Thyroid gland (tissue), 4 donors: ENCODE measurements at regions not wholly inside any gene's neighbourhood (a gene's known extent, or its start where the extent isn't known, plus 50 kb on each side); places are given as distances from the start of the nearest gene placed in this dataset.

ENCODE experiments used
- DNase-seq, 2 donors: peaks; one replicate each; pipeline ENCODE4 v3.0.0-alpha.2; 2019
- H3K27ac ChIP-seq, 3 donors: fragments of 200-600 bp; sonication (generic); 1 replicate in 2 of 3; 2 replicates in 1 of 3; pipeline ENCODE4 v1.5.1; 2016 to 2019; ENCODE audit warnings: mild to moderate bottlenecking in 1 of 3, moderate library complexity in 1 of 3
- H3K27me3 ChIP-seq: fragments of 200-600 bp; sonication (generic); one replicate; pipeline ENCODE4 v1.5.1; 2019
- H3K36me3 ChIP-seq, 2 donors: fragments of 200-600 bp; sonication (generic); one replicate each; pipeline ENCODE4 v1.5.1; 2016 to 2019
- H3K4me1 ChIP-seq, 2 donors: fragments of 200-600 bp; sonication (generic); one replicate each; pipeline ENCODE4 v1.5.1; 2017 to 2019
- H3K4me3 ChIP-seq, 3 donors: fragments of 200-600 bp; sonication (generic); replicated peaks in 1 of 3; 1 replicate in 2 of 3; 2 replicates in 1 of 3; pipeline ENCODE4 v1.5.1; 2016; ENCODE audit warnings: mild to moderate bottlenecking in 1 of 3
- H3K9me3 ChIP-seq: fragments of 200-600 bp; sonication (generic); one replicate; pipeline ENCODE4 v1.5.1; 2017
- CTCF ChIP-seq, 6 experiments: fragments of 200-600 bp in 3 of 6; fragments of 450-650 bp in 3 of 6; sonication (generic) in 3 of 6; IDR thresholded peaks; one replicate each; pipeline ENCODE4 v1.5.1; 2016 to 2019; ENCODE audit warnings: antibody characterized with exemption in 6 of 6, mild to moderate bottlenecking in 2 of 6, inconsistent platforms in 1 of 6, moderate library complexity in 1 of 6
- POLR2A ChIP-seq, 2 donors: fragments of 450-650 bp; IDR thresholded peaks; one replicate each; pipeline ENCODE4 v1.6.1; 2017; ENCODE audit warnings: antibody characterized with exemption in 2 of 2, mild to moderate bottlenecking in 2 of 2, moderate library complexity in 1 of 2
- WGBS, 2 donors: methylation state at CpG; one replicate each; pipeline ENCODE4 v1.1.5; 2017; 5-methylcytosine and 5-hydroxymethylcytosine counted together
- intact Hi-C: fragments of 100-400 bp; cut with DNase I; formaldehyde crosslinking; loops from one replicate; pipeline ENCODE4 v1.15.1; 2023

GRCh38 chr2:21924640-21925285, 801.0 kb downstream of the TDRD15 start:
- Histone ChIP-seq H3K27me3 (no peaks in the 10 kb centered on the region), H3K4me1 (no peaks in the 10 kb centered on the region), H3K4me3 (no peak overlapping the region), H3K9me3 (no peaks in the 10 kb centered on the region), H3K36me3 (no peaks in the 10 kb centered on the region), H3K27ac (no peak overlapping the region)
- no peak for TF ChIP-seq POLR2A (IDR thresholded peaks at IDR 0.05)
- no peak for TF ChIP-seq CTCF (IDR thresholded peaks at IDR 0.05)
- WGBS, 2 donors: 73 to 75% methylated on average over 2 of the region's 2 CpGs
- no peak for DNase-seq
- intact Hi-C loops: no loop called here

GRCh38 chr2:21928292-21928691, 804.5 kb downstream of the TDRD15 start:
- TF ChIP-seq CTCF (IDR thresholded peaks at IDR 0.05): no peak
- TF ChIP-seq POLR2A (IDR thresholded peaks at IDR 0.05): no peak
- H3K36me3 ChIP-seq: no peaks in the 10 kb centered on the region
- no peak overlapping the region for H3K4me3 ChIP-seq
- H3K27me3 ChIP-seq: no peaks in the 10 kb centered on the region
- DNase-seq: no peak
- WGBS, 2 donors: 82% methylated on average over 2 of the region's 2 CpGs
- H3K27ac ChIP-seq: no peak overlapping the region
- H3K4me1 ChIP-seq: no peaks in the 10 kb centered on the region
- no peaks in the 10 kb centered on the region for H3K9me3 ChIP-seq
- intact Hi-C loops: no loop called here

- intact Hi-C loops: no loop called here
- Histone ChIP-seq H3K4me3 (no peak overlapping the region), H3K27me3 (no peaks in the 10 kb centered on the region), H3K9me3 (no peaks in the 10 kb centered on the region), H3K4me1 (no peaks in the 10 kb centered on the region), H3K36me3 (no peaks in the 10 kb centered on the region), H3K27ac (no peak overlapping the region)
- TF ChIP-seq POLR2A (IDR thresholded peaks at IDR 0.05) (no peak), CTCF (IDR thresholded peaks at IDR 0.05) (no peak)
- DNase-seq: no peak
- WGBS, 2 donors: 69 to 71% methylated on average over 2 of the region's 2 CpGs
Observed at GRCh38 chr2:21930226-21930625, 806.5 kb downstream of the TDRD15 start.

GRCh38 chr2:21939967-21940366, 816.2 kb downstream of the TDRD15 start:
- Histone ChIP-seq H3K27ac (no peak overlapping the region), H3K9me3 (no peaks in the 10 kb centered on the region), H3K4me1 (no peaks in the 10 kb centered on the region), H3K36me3 (no peaks in the 10 kb centered on the region), H3K27me3 (no peaks in the 10 kb centered on the region), H3K4me3 (no peak overlapping the region)
- DNase-seq: no peak
- TF ChIP-seq POLR2A (IDR thresholded peaks at IDR 0.05): no peak
- TF ChIP-seq CTCF (IDR thresholded peaks at IDR 0.05): no peak
- WGBS, 2 donors: 61 to 83% methylated on average over 2 of the region's 2 CpGs
- intact Hi-C loops: no loop called here

- H3K4me3 ChIP-seq: no peak overlapping the region
- no peak overlapping the region for H3K27ac ChIP-seq
- TF ChIP-seq POLR2A (IDR thresholded peaks at IDR 0.05) (no peak), CTCF (IDR thresholded peaks at IDR 0.05) (no peak)
- WGBS, 2 donors: 67 to 82% methylated on average over 3 of the region's 3 CpGs
- DNase-seq: no peak
- intact Hi-C loops: no loop called here
- no peaks in the 10 kb centered on the region for H3K27me3 ChIP-seq
- no peaks in the 10 kb centered on the region for H3K9me3 ChIP-seq
- H3K36me3 ChIP-seq: no peaks in the 10 kb centered on the region
- no peaks in the 10 kb centered on the region for H3K4me1 ChIP-seq
Observed at GRCh38 chr2:21944536-21944935, 820.8 kb downstream of the TDRD15 start.
